Amniotic epithelial cell (primary cell): ENCODE measurements at regions not wholly inside any gene's neighbourhood (a gene's known extent, or its start where the extent isn't known, plus 50 kb on each side); places are given as distances from the start of the nearest gene placed in this dataset.
"Not testable (repeated sequence)": the region's sequence is repeated elsewhere in the genome, so short reads cannot be mapped to it uniquely, and the experiment has no call there.

Source experiments
- DNase-seq: peaks from one replicate; pipeline ENCODE4 v3.0.0-alpha.2; 2010; ENCODE audit warnings: low read depth

GRCh38 chr1:185681034-185681633 is 53.1 kb upstream of the HMCN1 start:
- DNase-seq: peak; percentile 34

DNA sequence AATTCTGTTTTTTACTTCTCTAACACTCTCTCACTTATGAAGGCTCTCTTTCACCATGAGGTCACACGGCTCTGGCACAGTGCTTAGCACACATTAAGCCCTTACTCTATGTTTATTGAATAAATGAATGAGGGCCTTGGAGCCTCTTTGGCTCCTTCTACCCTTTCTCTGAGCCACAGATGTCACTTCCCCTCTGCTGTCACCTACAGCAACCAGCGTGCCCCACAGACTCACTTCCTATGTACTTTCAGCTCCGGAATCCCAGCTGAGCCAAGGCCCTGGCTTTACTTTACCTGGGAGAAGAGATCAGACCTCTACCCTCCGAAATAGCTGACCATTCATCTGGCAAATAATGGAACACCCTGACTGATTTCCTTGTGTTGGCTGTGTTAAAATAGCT is 53.7 kb upstream of the HMCN1 start:
- DNase-seq: no peak

DNA sequence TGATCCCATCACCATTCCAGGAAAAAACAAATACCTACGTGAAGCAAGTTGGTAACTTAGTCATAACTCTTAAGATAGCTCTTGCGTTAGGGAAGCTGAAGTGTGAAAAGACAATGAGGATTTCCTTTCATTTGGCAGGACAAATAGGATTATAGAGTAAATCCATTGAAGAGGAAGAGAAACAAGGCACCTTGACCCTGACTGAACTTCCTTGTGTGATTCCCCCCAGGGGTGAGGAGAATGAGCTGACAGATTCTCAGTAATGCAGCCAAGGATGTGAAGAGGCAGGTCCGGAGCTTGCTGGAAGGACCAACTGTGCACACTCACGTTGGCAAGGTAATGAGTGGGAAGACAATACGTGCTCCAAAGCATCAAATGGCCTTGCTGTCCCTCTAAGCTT is 55.0 kb upstream of the HMCN1 start:
- DNase-seq: no peak

GRCh38 chr1:185676969-185677368 is 57.2 kb upstream of the HMCN1 start:
- no peak for DNase-seq

- no peak for DNase-seq
Observed at GRCh38 chr1:185674201-185674600, 60.0 kb upstream of the HMCN1 start.

DNA sequence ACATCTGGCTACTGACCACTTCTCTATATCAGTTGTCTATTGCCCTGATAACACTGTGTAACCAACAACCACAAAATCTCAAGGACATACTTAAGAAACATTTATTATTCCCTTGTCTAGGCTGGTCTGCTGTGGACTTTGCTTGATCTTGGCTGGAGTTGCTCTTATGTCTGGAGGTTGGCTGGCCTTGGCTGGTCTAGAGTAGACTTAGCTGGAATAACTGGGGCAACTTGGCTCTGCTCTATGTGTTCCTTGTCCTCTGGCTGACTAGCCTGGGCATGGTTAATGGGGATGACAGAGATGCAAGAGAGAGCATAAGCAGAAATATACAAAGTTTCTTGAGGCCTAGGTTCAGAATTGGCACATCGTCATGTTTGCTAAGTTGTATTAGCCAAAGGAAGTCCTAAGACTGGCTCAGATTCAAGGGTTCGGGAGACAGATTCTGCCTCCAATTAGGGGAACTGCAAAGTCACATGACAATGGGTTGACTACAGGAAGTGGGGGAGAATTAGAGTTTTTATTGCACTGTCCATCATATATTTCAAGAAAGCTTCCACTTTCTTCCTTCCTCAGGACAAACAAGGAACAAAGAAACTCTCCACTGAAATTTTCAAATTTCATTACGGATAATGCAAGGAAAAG is 61.4 kb upstream of the HMCN1 start:
- peak; percentile 60 for DNase-seq

- DNase-seq: peak; percentile 54
Observed at GRCh38 chr1:185670187-185670627, 64.0 kb upstream of the HMCN1 start.

- no peak for DNase-seq
Observed at GRCh38 chr1:185668013-185668412, 66.2 kb upstream of the HMCN1 start.

DNA sequence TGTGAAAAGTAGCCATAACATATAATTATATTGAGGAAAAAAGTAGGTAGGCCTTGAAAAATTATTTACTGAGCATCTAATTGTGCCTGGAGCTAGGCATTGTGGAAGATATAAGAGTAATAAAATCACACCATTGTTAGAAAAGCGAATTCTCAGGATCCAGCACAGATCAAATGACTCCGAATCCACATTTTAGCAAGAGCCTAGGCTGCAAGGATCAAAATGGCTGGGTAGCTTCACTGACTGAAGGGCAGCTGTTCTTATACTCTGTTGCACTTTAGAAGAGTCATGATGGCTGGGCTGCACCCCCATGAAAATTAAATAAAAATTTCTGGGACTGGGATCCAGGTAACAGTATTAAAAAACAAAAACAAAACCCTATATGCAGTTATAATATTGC is 67.6 kb upstream of the HMCN1 start:
- DNase-seq: no peak

GRCh38 chr1:185663771-185664296 is 70.4 kb upstream of the HMCN1 start:
- DNase-seq: peak; percentile 6

GRCh38 chr1:185663332-185663731 is 70.9 kb upstream of the HMCN1 start:
- DNase-seq: peak; percentile 33

DNA sequence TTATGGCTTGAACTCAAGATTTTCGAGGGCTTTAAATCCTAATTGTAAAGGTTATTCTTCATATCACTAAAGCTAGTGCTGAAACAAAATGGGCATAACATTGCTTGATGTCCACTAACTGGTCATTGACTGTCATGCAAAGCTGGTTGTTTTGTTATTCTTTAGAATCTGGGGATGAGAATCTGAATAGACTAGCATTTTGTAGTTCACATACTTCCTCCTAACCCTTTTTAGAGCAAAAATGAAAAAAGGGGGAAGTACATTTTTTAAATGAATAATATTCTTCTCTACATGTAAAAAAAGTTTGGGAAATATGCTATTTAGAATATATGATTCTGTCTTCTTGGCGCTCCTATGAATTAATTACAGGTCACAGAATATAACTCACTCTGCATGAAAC is 72.2 kb upstream of the HMCN1 start:
- DNase-seq: no peak

GRCh38 chr1:185656663-185657062 is 77.5 kb upstream of the HMCN1 start:
- no peak for DNase-seq

DNA sequence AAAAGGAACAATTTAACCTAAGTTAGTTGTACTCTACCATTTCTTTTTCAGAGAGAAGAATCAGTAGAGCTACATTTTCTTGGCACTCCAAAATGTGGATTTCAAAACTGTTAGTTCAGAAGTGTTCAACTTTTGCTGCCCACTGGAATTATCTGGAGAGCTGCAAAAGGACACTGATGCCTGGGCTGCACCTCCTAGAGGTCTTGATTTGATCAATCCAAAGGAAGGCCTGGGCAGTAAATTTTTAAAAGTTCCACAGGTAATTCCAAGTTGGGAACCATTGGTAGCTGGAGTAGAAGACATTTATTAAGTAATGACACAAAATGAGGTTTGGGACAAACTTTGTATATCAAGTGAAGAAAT is 79.3 kb upstream of the HMCN1 start:
- no peak for DNase-seq

- DNase-seq: peak; percentile 91
Observed at GRCh38 chr1:185654199-185654951, 79.8 kb upstream of the HMCN1 start.

GRCh38 chr1:185653615-185654014 is 80.6 kb upstream of the HMCN1 start:
- no peak for DNase-seq

DNA sequence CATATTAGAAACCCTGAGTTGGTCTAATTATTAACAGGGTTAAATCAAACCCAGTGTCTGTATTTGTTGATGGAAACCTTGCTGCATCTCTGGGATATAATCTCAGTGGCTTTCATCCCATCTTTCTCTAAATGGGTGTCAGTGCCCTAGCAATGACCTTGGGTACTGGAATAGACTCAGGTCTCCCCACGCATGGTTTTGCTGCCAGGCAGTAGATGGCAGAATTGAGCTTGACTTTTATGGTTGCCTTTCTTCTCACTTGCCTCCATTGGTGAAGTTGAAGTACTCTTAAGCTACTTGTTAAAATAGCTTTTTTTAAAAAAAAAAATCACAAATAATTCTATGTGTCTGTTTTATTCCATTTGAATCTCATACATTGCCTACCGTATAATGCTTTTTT is 81.8 kb upstream of the HMCN1 start:
- peak; percentile 22 for DNase-seq

DNA sequence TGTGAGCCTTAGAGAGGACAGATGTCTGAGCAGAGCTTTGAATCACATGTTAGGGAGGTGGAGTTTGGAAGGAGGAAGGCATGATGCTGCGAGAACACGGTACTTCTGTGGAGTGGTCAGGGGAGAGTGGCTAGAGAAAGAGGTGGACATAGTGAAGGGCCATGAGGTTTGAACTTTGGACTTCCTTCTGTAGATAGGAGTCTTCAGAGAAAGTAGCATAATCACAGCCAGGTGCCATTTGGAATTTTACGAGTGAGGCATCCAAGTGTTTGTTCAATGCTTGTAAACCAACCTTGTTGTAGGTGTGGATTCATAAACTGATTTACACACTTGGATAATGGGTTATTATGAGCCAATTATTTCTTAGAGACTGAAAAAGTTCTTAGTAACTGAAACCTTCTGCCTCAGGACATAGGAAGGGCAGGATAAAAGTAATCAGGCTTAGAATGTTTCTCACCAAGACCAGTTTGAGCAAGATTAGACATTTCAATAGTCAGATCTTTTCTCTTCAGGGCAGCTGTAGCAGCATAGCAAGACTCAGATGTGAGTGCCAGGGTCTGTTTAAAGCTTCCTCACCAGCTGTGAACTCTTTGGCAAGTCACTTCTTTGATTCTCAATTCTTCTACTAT is 83.5 kb upstream of the HMCN1 start:
- no peak for DNase-seq

GRCh38 chr1:185648858-185649589 is 85.2 kb upstream of the HMCN1 start:
- no peak for DNase-seq

GRCh38 chr1:185647597-185648267 is 86.5 kb upstream of the HMCN1 start:
- DNase-seq: not testable (repeated sequence)

GRCh38 chr1:185646202-185646683 is 87.9 kb upstream of the HMCN1 start:
- DNase-seq: peak; percentile 99
